GM12873 (cell line): ENCODE measurements at regions not wholly inside any gene's neighbourhood (a gene's known extent, or its start where the extent isn't known, plus 50 kb on each side); places are given as distances from the start of the nearest gene placed in this dataset.

ENCODE experiments used
- TF ChIP-seq, protein P1 (sequence below): IDR thresholded peaks from 2 replicates; pipeline ENCODE4 v1.5.1; 2012; ENCODE audit warnings: low read depth, mild to moderate bottlenecking, moderate library complexity, low read length, control low read depth; ENCODE audit not compliant: insufficient read depth; ENCODE audit errors: missing control alignments

DNA sequence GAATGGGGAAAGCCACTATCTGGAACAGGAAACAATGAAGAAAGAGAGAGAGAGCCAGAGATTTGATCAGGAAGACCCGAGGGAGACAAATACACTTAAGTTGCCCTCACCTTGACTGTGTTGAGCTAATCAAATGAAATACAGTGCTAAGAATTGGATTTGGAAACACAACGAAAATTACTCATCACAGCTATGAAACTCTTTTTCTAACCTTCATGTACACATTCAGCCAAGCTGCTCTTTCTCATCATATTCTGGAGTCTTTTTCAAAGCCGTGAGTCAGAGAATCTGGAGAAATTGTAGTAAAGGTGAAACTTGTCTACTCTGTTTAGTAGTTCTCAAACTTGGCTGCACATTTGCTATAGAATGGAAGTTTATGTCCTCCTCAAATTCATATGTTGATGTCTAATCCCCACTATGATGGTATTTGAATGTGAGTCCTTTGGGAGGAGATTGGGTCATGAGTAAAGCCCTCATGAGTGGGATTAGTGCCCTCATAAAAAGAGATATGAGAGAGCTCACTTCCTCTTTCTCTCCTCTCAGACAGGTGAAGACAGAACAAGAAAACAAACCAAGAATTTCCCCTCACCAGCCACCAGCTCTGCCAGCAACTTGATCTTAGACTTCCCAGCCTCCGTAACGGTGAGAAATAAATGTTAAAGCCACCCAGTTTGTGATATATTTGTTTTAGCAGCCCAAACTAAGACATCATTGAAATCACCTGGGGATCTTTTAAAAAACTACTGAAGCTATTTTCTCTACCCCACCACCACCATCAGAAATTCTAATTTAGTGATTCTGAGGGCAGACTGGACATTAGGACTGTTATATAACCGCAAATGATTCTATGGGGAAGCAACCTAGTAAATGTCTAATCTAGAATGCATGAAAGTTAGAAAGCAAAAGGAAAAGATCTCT, 143.6 kb upstream of the GRM7 start:
- TF ChIP-seq, protein P1, sequence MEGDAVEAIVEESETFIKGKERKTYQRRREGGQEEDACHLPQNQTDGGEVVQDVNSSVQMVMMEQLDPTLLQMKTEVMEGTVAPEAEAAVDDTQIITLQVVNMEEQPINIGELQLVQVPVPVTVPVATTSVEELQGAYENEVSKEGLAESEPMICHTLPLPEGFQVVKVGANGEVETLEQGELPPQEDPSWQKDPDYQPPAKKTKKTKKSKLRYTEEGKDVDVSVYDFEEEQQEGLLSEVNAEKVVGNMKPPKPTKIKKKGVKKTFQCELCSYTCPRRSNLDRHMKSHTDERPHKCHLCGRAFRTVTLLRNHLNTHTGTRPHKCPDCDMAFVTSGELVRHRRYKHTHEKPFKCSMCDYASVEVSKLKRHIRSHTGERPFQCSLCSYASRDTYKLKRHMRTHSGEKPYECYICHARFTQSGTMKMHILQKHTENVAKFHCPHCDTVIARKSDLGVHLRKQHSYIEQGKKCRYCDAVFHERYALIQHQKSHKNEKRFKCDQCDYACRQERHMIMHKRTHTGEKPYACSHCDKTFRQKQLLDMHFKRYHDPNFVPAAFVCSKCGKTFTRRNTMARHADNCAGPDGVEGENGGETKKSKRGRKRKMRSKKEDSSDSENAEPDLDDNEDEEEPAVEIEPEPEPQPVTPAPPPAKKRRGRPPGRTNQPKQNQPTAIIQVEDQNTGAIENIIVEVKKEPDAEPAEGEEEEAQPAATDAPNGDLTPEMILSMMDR = no peak

- TF ChIP-seq, protein P1 = no peak
These were observed 140.9 kb upstream of the GRM7 start for GRCh38 chr3:6719999-6720398.

DNA sequence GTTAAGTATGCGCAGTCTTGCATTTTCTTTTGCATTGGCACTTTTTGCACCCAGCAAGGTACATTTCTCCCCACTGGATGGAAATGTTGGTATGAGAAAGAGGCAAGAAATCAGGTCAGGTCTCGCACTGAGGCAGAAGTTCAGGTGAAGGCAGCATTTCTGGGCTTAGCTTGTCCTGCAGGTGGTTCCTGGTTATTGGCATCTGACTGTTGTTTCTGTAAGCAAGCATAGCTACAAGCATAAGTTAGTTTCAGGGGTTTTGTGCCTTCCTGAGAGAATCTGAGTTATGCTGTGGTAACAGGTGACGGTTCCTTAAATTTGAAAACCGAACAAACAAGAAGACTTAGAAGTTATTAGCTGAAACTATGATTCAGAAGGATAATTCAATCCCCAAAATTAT, 139.4 kb upstream of the GRM7 start:
- TF ChIP-seq, protein P1 = no peak

DNA sequence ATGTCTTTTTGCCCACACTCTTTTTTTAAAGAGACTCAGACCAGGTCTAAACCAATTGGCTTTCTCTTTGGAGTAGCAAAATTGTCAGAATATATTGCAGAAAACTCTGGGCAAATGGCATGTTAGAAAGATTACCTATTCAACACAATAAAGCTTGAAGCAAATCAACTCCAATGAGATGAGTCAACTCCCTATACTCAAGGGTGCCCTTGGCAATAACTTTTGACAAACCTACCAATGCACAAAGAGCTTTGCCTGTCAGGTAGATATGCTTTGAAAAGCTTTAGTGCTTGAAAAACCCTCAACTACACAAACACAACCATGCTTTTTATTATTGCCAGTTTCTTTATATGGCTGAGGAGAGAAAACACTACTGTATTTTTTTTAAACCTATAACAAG, 137.7 kb upstream of the GRM7 start:
- TF ChIP-seq, protein P1 = no peak

GRCh38 chr3:6726811-6727210, 134.1 kb upstream of the GRM7 start:
- TF ChIP-seq, protein P1 = no peak

- TF ChIP-seq, protein P1 = no peak
These were observed 128.1 kb upstream of the GRM7 start for GRCh38 chr3:6732807-6733206.

DNA sequence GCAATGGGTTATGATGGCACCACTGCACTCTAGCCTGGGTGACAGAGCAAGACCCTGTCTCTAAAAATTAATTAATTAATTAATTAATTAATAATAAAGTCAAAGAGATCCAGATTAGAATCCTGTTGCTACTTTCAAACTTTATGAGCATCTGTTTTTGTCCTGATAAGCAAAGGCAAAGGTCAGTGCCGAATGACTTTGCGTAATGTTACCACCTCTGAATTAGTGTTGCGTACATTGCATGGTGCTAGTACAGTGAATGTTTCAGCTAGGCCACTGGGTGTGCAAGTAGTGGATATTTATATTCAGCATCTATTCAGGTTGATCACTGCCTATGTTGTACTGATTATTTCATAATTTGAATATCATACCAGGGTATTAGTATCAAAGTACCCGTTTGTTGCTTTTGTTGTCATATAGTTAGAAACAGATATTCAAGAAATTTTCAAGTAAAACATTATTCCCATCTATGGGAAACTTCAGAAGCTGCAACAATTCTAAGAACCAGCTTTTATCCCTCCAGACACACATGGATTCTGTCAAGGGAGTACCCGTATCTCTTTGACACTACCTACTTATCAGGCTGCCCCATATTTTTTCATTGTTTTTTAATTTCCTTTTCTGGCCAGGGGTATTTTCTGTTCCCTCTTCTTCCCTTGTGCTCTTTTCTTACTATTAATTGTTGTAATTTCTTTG, 127.1 kb upstream of the GRM7 start:
- TF ChIP-seq, protein P1 = no peak
